ENCODE measurements at regions not wholly inside any gene's neighbourhood (a gene's known extent, or its start where the extent isn't known, plus 50 kb on each side); places are given as distances from the start of the nearest gene placed in this dataset.

DNA sequence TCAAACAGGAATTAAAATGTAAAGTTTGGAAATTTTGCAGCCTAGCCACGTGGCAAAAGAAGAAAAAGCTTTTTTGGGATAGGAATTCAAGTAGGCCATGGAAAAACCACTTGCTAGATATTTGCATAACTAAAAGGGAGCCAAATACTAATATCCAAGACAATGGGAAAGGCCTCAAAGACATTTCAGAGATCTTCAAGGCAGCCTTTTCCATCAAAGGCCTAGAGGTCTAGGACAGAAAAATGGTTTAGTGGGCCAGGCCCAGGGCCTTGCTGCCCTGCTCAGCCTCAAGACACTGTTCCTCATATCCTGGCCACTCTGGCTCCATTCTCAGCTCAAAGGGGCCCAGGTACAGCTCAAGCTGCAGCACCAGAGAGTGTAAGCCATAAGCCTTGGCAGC is 265.9 kb upstream of the RPS23 start:
- WGBS (ENCODE audit: missing lambda C conversion rate), result 9% methylated on average over 1 of the region's 1 CpG
- ATAC-seq, result no peak
- POLR2A ChIA-PET, result no interaction called here

GRCh38 chr5:82540301-82540700 is 262.1 kb upstream of the RPS23 start:
- ChIA-PET POLR2A (no interaction called here), CTCF (interaction anchor here (0.9 kb wide), 1 partner anchor 20 kb away, joined by 3 read pairs; no protein-coding TSS in a partner anchor)
- Histone ChIP-seq H3K4me3 (no peak overlapping the region), H3K9me3 (no peaks in the 10 kb centered on the region), H3K27ac (no peak overlapping the region), H3K4me1 (no peaks in the 10 kb centered on the region), H3K4me2 (no peak overlapping the region)
- DNase-seq (ENCODE audit: low read depth in 1 of 2, low spot score in 1 of 2), result no peak
- no peak for FAIRE-seq
- 29% methylated on average over 3 of the region's 3 CpGs for WGBS (ENCODE audit: missing lambda C conversion rate)
- no peak for ATAC-seq
- TF ChIP-seq NPAS2 (CRISPR knock-in tag; IDR thresholded peaks at IDR 0.05; ENCODE audit: borderline replicate concordance) (no peak), HOXB13 (CRISPR knock-in tag; IDR thresholded peaks at IDR 0.05; ENCODE audit: low read depth) (no peak), ESRRA (IDR thresholded peaks at IDR 0.05; ENCODE audit: borderline replicate concordance, low read length) (no peak), JUNB (IDR thresholded peaks at IDR 0.05) (no peak), HOXA7 (CRISPR knock-in tag; IDR thresholded peaks at IDR 0.05) (no peak), CHD4 (IDR thresholded peaks at IDR 0.05; ENCODE audit: borderline replicate concordance) (no peak), MAFK (IDR thresholded peaks at IDR 0.05; ENCODE audit: partially characterized antibody) (no peak), ATOH8 (CRISPR knock-in tag; IDR thresholded peaks at IDR 0.05; ENCODE audit: low read depth) (no peak)
- TF ChIP-seq, protein P1, sequence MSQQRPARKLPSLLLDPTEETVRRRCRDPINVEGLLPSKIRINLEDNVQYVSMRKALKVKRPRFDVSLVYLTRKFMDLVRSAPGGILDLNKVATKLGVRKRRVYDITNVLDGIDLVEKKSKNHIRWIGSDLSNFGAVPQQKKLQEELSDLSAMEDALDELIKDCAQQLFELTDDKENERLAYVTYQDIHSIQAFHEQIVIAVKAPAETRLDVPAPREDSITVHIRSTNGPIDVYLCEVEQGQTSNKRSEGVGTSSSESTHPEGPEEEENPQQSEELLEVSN (IDR thresholded peaks at IDR 0.05; ENCODE audit: borderline replicate concordance, low read depth), result no peak

More for the DNA sequence above, 265.9 kb upstream of the RPS23 start:
- no peak overlapping the region for H3K4me3 ChIP-seq
- no peak overlapping the region for H3K4me2 ChIP-seq
- no peaks in the 10 kb centered on the region for H3K4me1 ChIP-seq
- no peak for DNase-seq (ENCODE audit: low read depth in 1 of 2, low spot score in 1 of 2)
- H3K27ac ChIP-seq, result no peak overlapping the region
- CTCF ChIA-PET, result no interaction called here
- H3K9me3 ChIP-seq, result no peaks in the 10 kb centered on the region
- TF ChIP-seq, protein P2, sequence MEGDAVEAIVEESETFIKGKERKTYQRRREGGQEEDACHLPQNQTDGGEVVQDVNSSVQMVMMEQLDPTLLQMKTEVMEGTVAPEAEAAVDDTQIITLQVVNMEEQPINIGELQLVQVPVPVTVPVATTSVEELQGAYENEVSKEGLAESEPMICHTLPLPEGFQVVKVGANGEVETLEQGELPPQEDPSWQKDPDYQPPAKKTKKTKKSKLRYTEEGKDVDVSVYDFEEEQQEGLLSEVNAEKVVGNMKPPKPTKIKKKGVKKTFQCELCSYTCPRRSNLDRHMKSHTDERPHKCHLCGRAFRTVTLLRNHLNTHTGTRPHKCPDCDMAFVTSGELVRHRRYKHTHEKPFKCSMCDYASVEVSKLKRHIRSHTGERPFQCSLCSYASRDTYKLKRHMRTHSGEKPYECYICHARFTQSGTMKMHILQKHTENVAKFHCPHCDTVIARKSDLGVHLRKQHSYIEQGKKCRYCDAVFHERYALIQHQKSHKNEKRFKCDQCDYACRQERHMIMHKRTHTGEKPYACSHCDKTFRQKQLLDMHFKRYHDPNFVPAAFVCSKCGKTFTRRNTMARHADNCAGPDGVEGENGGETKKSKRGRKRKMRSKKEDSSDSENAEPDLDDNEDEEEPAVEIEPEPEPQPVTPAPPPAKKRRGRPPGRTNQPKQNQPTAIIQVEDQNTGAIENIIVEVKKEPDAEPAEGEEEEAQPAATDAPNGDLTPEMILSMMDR (IDR thresholded peaks at IDR 0.05), result no peak
- no peak for TF ChIP-seq EP300 (IDR thresholded peaks at IDR 0.05)
- TF ChIP-seq NFE2L2 (conservative IDR thresholded peaks at IDR 0.05; ENCODE audit: low read length), result no peak
- no peak for TF ChIP-seq RNF2 (IDR thresholded peaks at IDR 0.05; ENCODE audit: borderline replicate concordance, low read depth)
- TF ChIP-seq CHD2 (IDR thresholded peaks at IDR 0.05; ENCODE audit: low read length, partially characterized antibody), result no peak
- TF ChIP-seq ELK1 (IDR thresholded peaks at IDR 0.05; ENCODE audit: low read depth, low read length), result no peak
- TF ChIP-seq HOXB5 (CRISPR knock-in tag; IDR thresholded peaks at IDR 0.05), result no peak
- TF ChIP-seq REST (IDR thresholded peaks at IDR 0.05), result no peak
- no peak for TF ChIP-seq FOSL2 (IDR thresholded peaks at IDR 0.05)
- TF ChIP-seq FOSL2 (CRISPR knock-in tag; IDR thresholded peaks at IDR 0.05), result no peak
- no peak for TF ChIP-seq ESRRA (IDR thresholded peaks at IDR 0.05; ENCODE audit: borderline replicate concordance, low read length)
- no peak for TF ChIP-seq CBX8 (IDR thresholded peaks at IDR 0.05)
- TF ChIP-seq HOXB13 (CRISPR knock-in tag; IDR thresholded peaks at IDR 0.05; ENCODE audit: low read depth), result no peak
- TF ChIP-seq NPAS2 (CRISPR knock-in tag; IDR thresholded peaks at IDR 0.05; ENCODE audit: borderline replicate concordance), result no peak
- TF ChIP-seq ZFP36 (IDR thresholded peaks at IDR 0.05; ENCODE audit: borderline replicate concordance, partially characterized antibody), result no peak
- TF ChIP-seq ZC3H11A (IDR thresholded peaks at IDR 0.05), result no peak
- no peak for TF ChIP-seq RARB (CRISPR knock-in tag; IDR thresholded peaks at IDR 0.05)
- no peak for TF ChIP-seq PHF8 (IDR thresholded peaks at IDR 0.05; ENCODE audit: borderline replicate concordance, low read depth)
- no peak for TF ChIP-seq HDAC2 (IDR thresholded peaks at IDR 0.05)
- TF ChIP-seq HES2 (IDR thresholded peaks at IDR 0.05), result no peak
- no peak for FAIRE-seq
